GM19372 (cell line): ENCODE measurements at regions not wholly inside any gene's neighbourhood (a gene's known extent, or its start where the extent isn't known, plus 50 kb on each side); places are given as distances from the start of the nearest gene placed in this dataset.
"Not testable (repeated sequence)": the region's sequence is repeated elsewhere in the genome, so short reads cannot be mapped to it uniquely, and the experiment has no call there.

Experiments used
- ATAC-seq: cut with Tn5 transposase; IDR thresholded peaks from one replicate; pipeline ENCODE4 v1.9.1; 2021; ENCODE audit warnings: mild to moderate bottlenecking, low read depth, moderate library complexity; ENCODE audit not compliant: unreplicated experiment

DNA sequence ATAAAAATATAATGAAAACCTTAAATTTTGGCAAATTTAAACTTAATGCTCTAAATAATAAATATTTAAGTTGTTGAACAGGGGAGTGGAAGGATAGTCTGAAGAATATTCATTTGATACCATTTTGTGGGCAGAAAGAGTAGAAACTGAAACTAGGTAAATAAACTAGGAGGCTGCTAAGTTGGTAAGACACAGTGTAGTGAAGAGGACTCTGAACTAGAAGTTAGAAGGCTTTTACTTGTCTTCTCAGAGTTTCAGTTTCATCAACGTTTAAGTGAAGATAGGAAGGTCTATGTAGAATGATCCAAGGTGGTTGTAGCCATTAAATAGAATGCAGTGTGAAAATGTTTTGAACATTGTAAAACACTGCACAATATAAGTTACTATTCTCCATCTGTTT, 516.9 kb downstream of the AMY1C start:
- ATAC-seq, result no peak

DNA sequence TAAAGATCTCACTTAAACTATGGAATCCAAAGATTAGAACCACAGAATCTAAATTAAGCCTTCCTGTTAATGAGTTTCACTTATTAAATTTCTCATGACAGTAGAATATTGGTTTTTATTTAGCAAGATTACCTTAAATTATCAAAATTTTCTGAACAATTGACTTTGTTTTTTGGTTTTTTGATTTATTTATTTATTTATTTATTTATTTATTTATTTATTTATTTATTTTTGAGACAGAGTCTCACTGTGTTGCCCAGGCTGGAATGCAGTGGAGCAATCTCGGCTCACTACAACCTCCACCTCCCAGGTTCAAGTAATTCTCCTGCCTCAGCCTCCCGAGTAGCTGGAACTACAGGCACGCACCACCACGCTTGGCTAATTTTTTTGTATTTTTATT, 538.6 kb downstream of the AMY1C start:
- ATAC-seq, result not testable (repeated sequence)

DNA sequence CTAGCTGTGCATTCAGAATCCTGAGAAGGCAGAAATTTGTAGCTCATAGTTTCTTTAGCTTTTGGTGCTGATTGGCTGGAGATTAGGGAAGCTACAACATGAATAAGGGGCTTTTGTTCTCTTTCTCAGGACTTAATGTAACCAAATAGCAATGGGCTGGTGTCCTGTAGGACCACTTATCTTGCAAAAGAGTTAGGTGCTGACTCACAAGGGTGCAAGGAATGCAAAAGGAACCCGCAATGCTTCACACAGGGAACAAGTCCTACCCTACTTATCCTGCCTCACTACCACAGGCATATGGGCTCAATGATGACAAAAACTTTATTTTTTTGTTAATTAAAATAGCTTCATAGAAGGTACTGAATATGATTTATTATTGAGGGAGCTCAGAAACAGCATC, 541.5 kb downstream of the AMY1C start:
- no peak for ATAC-seq

DNA sequence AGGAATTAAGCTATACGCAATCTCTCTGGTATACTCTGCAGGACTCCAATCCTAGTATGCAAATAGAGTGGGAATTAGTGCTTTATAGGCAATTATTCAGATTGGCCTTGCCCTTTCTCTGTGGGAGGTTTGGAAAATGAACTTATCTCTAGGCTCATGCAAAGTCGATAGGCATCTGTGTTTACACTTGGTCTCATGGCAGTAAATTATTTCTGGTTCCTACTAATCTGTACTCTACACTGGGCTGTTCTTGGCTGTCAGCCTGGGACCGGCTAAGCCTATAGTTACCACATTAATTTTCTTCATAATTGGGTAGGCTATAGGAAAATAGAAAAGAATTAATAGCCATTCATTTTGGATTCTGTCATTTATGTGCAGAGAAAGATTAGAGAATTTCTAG, 544.6 kb downstream of the AMY1C start:
- ATAC-seq, result no peak

DNA sequence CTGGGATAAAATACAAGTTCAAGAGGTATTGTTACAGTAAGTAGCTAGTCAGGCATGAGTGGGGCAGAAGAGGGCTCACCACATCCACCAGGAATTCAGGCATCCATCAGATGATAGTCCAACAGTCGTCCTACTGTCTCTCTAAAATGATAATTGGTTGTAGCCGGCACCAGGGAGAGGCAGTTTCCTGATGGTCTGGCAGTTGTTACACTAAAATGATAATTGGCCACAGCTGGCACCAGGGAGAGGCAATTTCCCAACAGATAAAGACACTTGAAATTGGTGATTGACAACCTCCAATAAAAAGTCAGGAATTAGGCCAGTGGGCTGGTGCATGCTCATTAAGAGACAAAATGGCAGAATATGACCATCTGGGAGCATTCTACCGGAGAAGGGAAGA, 545.8 kb downstream of the AMY1C start:
- no peak for ATAC-seq

DNA sequence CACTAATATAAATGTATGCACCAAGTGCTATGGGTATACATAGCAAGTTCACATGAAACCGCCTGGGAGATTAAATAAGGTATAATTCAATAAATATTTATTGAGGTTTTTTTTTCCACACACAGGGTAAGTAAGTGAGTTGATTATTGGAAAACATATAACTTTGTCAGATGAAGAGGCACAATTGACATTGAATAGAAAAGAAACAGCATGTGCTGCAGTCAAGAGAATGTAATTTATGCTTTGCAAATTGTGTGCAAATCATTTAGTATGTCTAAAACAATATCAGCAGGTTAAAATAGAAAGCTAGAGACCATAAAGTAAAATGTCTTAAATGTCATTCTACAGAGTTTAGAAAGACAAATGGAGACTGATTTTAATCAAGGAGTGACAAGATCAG, 560.0 kb downstream of the AMY1C start:
- ATAC-seq, result no peak

DNA sequence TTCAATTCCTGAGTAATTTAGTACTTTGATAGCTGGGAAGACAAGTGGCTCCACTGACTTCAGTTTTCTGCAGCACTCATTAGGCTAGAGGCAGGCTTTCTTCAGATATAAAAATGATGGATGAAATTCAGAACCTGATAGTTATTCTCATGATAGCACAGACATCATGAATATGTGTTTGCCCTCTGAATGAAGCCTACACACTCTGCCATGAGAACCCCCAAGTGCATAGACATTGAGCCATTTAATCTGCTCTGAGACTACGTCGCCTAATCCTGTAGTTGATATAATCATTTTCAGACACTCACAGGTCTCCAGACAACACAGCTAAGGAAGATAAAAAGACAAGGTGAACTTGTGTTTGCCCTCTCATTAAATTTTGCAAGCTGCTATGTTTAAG, 566.1 kb downstream of the AMY1C start:
- no peak for ATAC-seq

DNA sequence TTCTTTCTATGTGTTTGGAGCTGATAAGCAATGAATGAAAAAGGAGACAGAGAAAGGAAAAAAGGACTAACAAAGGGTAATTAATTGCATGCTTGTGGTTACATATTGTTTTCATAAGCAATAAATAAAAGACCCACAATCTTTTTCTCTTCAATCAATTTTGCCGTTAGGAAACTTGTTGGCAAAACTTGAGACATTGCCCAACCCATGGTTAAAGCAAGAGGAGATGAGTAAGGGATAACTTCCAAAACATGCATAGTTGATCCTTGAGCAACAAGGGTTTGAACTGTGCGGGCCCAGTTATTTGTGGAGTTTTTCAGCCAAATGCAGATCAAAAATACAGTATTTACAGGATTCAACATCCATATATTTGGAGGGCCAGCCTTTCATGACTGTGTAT, 572.4 kb downstream of the AMY1C start:
- ATAC-seq, result no peak

DNA sequence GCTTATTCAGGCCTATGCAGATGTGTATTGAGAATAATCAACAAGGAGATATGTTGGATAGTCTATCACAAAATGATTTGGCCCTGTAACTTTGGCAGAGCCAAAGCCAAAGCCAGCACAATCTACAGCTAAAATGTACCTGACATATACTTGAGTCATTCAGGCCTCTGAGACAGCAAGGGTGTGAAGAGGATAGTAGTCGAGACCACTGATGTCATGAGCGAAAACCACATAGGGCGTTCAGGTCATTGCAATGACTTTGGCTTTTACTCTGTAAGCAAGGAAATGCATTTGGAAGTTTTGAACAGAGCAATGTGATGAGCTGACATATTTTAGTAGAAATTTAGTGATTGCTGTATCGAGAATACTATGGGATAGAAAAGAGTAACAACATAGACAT, 579.6 kb downstream of the AMY1C start:
- no peak for ATAC-seq

DNA sequence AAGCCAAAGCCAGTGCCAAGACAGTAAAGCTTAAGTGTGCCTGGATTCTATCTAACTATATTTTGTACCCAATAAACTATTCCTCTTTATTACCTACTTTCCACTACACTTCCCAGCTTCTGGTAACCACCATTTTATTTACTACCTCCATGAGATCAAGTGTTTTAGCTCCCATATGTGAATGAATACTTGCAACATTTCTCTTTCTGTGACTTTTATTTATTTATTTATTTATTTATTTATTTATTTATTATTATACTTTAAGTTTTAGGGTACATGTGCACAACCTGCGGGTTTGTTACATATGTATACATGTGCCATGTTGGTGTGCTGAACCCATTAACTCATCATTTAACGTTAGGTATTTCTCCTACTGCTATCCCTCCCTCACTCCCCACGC, 582.1 kb downstream of the AMY1C start:
- ATAC-seq, result no peak

DNA sequence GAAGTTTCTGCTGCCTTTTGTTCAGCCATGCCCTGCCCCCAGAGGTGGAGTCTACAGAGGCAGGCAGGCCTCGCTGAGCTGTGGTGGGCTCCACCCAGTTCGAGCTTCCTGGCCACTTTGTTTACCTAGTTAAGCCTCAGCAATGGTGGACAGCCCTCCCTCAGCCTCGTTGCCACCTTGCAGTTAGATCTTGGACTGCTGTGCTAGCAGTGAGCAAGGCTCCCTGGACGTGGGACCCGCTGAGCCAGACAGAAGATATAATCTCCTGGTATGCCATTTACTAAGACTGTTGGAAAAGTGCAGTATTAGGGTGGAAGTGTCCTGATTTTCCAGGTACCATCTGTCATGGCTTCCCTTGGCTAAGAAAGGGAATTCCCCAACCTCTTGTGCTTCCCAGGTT, 588.2 kb downstream of the AMY1C start:
- not testable (repeated sequence) for ATAC-seq

DNA sequence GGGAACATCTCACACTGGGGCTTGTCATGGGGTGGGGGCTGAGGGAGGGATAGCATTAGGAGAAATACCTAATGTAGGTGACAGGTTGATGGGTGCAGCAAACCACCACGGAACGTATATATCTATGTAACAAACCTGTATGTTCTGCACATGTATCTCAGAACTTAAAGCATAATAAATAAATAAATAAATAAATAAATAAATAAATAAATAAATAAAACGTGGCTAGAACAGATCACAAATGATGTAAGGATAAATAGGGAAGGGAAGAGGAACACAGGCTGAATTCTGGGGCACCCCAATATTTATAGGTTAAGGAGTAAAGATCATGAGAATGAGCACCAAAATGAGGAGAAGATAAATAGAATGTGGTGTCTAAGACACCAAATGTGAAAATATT, 592.2 kb downstream of the AMY1C start:
- ATAC-seq, result no peak

DNA sequence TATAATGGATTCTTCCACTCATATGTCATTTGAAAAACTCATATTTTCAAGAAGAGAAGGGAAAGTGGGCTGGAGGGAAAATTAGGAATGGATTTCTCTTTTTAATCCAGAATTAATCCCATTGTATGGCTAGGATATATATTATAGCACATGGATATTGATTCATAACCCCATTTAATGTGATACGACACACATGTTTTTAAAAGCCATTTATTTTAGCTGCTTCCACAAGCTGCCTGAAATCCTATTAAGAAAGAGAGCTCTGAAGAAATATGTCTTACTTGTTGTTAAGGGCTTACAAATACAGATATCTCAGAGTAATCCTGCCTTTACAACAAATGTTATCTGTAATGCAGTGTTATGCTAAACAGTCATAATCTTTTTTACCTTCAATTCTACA, 598.6 kb downstream of the AMY1C start:
- ATAC-seq, result no peak

DNA sequence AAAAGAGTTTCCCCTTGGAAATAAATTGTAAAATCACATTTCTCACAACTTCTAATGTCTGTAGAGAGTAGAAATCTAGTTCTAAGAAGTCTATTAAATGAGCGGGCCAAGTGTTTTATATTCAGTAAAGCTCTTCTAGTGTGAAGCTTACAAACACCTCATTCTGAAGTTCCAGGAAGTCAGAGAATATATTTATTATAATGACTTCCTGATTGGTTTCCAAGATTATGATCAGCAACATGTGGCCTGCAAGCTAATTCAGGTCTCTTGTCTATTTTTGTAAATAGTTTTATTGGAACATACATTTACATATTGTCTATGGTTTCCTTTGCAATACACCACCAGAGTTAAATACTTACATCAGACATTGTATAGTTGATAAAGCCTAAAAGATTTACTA, 603.9 kb downstream of the AMY1C start:
- ATAC-seq, result no peak

DNA sequence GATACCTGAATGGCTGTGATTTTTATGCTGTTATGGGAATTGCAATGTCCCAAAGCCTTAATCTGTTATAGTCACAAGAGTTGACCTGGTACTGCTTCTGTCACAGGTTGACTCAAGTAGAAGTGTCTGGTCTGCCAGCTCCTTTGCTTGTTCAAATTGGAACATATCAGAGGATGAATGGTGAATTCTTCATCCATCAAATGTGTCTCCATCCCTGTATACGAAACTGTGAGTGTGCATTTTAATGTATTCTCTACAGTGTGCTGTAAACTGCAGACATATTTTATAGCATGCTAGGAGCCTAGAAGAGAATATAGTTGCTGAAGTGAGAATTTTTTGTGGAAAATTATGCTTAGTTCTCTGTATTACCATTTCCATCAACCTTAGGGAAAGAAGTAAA, 608.4 kb downstream of the AMY1C start:
- no peak for ATAC-seq

DNA sequence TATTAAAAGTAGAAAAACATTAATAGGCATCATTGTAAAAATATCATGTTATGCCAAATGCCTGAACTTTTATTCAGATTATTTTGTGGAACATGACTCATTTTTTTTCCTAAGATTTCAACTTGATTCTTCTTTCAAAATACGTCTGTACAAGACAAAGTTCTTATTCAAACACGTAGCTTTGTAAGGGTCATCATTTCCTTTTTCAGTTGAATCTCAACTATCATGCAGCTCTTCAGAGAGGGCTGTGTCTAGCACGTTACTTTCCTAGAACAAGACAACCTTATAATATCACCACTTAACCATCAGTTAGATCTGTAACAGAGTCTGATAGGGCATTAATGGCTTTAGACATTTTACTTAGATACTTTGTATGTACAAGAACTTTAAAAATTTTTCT, 608.9 kb downstream of the AMY1C start:
- no peak for ATAC-seq

DNA sequence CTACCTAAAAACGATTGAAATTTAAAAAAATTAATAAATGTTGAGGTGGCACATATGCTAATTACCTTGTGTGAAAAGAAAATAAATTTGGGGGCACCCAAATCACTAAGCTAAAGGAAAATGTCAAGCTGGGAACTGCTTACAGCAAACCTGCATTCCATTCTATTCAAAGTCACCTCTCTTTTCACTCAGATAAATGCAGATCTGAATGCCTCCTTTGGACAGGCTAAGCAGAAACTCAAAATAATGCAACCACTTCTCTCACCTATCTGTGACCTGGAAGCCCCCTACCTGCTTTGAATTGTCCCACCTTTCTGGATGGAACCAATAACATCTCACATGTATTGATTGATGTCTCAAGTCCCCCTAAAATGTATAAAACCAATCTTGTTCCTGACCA, 628.7 kb downstream of the AMY1C start:
- no peak for ATAC-seq

DNA sequence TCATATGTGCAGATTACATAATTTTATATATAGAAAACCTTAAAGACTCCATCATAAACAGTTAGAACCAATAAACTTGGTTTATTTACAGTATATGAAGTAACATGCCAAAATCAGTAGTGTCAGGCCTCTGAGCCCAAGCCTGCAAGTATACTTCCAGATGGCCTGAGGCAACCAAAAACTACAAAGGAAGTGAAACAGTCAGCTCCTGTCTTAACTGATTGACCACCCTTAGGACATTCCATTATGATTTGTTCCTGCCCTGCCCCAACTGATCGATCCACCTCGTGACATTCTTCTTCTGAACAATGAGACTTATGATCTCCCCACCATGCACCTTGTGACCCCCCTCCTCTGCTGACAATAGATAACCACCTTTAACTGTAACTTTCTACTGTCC, 630.3 kb downstream of the AMY1C start:
- ATAC-seq, result no peak

DNA sequence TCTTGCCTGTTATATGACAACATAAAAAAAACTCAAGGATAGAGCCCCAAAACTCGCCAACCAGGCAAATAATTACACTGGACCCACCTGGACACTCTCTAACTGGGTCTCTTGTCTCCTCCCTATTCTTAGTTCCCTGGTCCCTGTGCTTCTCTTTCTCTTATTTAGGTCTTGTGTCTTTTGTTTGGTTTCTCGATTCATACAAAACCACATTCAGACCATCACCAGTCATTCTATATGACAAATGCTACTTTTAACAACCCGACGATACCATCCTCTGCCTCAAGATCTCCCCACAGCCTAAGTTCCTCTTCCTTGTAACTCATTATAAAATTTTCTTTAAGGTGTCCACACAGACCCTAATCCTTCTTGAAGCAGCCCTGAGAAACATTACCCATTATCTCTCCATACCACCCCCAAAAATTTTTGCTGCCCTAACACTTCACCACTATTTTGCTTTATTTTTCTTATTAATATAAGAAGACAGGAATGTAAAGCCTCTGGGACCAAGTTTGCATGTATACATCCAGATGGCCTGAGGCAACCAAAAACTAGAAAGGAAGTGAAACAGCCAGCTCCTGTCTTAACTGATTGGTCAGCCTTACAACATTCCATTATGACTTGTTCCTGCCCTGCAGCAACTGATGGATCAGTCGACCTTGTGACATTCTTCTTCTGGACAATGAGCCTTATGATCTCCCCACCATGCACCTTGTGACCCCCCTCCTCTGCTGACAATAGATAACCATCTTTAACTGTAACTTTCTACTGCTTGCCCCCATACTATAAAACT, 638.2 kb downstream of the AMY1C start:
- ATAC-seq, result peak; percentile 66

DNA sequence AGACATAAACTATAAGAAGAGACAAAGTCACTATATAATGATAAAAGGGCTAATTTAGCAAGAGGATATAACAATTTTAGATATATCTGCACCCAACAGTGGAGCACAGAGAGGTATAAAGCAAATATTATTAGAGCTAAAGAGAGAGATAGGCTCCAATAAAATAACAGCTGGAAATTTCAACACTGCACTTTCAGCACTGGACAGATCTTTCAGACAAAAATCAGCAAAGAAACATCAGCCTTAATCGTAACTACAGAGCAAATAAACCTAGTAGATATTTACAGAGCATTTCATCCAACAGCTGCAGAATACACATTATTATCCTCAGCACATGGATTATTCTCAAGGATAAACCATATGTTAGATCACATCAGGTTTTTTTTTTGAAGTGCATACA, 642.9 kb downstream of the AMY1C start:
- ATAC-seq, result no peak

DNA sequence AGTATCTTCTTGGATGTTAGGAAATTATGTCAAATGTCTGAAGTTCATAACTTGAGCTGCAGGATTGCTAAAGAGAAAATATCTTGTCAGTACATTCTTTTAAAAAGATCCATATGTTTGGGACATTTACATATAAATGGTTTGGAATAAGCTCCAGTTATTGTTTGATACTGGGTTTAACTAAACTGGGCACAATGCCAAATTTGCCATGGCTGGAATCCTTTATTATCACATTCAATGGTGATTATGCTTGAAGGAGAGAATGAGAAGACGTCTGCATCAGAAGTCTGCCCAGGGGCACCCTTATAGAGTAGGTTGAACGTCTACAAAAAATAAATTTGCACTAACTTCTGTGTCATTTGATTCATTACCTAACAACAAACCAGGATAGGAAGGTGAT, 652.5 kb downstream of the AMY1C start:
- no peak for ATAC-seq

DNA sequence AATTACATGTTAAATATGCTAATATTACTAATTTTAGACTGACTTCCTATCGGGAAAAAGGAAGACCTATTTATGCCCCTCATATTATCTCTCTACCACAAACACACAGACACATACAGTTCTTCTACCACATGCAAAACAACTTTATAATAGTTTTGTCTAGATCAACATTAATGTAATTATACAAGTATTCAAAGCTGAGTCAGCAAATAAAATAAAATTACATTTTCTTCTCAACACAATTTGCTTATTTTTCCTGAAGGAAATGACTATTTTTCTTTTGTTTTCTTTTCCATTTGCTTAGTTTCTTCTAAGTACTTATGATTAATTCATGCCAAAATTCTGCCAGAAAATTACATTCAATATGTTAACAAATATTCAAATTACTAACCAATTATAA, 654.2 kb downstream of the AMY1C start:
- no peak for ATAC-seq

DNA sequence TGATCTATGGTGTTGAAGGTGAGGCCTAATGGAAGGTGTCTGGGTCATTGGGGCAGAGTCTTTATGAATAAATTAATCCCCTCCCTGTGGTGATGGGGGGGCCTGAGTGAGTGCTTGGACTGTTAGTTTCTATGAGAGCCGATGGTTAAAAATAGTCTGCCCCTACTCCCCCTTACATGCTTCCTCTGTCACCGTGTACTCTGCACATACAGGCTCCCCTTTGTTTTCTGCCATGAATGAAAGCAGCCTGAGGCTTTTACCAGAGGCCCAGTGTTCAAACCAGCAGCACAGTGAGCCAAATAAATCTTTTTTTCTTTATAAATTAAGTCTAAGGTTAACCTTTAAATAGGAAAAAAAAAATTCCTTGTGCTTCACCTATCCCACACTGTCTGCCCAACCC, 657.0 kb downstream of the AMY1C start:
- ATAC-seq, result no peak
